ENCODE measurements at regions not wholly inside any gene's neighbourhood (a gene's known extent, or its start where the extent isn't known, plus 50 kb on each side); places are given as distances from the start of the nearest gene placed in this dataset.

DNA sequence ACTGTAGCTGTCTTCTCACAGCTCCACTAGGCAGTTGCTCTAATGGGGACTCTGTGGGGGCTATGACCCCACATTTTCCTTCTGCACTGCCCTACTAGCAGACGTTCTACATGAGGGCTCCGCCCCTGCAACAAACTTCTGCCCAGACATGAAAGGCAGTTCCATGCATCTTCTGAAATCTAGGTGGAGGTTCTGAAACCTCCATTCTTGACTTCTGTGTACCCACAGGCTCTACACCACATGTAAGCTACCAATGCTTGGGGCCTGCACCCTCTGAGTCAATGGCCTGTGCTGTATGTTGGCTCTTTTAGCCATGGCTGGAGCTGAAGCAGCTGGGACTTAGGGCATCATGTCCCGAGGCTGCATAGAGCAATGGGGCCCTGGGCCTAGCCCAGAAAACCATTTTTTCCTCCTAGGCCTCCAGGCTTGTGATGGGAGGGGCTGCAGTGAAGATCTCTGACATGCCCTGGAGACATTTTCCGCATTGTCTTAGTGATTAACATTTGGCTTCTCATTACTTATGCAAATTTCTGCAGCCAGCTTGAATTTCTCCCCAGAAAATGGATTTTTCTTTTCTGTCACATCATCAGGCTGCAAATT lies 123.0 kb downstream of the MYCN start:
- Mint-ChIP-seq H3K4me3 (ENCODE audit: unreplicated experiment) (no peak overlapping the region), H3K9me3 (ENCODE audit: unreplicated experiment) (peaks cover 8% of the 10 kb centered on the region), H3K27me3 (ENCODE audit: unreplicated experiment) (no peaks in the 10 kb centered on the region), H3K27ac (ENCODE audit: unreplicated experiment) (no peak overlapping the region), H3K36me3 (ENCODE audit: low read depth, unreplicated experiment) (peaks cover 12% of the 10 kb centered on the region), H3K4me1 (ENCODE audit: unreplicated experiment) (no peaks in the 10 kb centered on the region)
- no peak for DNase-seq (ENCODE audit: low spot score)
- TF ChIP-seq, protein P1, sequence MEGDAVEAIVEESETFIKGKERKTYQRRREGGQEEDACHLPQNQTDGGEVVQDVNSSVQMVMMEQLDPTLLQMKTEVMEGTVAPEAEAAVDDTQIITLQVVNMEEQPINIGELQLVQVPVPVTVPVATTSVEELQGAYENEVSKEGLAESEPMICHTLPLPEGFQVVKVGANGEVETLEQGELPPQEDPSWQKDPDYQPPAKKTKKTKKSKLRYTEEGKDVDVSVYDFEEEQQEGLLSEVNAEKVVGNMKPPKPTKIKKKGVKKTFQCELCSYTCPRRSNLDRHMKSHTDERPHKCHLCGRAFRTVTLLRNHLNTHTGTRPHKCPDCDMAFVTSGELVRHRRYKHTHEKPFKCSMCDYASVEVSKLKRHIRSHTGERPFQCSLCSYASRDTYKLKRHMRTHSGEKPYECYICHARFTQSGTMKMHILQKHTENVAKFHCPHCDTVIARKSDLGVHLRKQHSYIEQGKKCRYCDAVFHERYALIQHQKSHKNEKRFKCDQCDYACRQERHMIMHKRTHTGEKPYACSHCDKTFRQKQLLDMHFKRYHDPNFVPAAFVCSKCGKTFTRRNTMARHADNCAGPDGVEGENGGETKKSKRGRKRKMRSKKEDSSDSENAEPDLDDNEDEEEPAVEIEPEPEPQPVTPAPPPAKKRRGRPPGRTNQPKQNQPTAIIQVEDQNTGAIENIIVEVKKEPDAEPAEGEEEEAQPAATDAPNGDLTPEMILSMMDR (IDR thresholded peaks at IDR 0.05; ENCODE audit: unreplicated experiment) = no peak

DNA sequence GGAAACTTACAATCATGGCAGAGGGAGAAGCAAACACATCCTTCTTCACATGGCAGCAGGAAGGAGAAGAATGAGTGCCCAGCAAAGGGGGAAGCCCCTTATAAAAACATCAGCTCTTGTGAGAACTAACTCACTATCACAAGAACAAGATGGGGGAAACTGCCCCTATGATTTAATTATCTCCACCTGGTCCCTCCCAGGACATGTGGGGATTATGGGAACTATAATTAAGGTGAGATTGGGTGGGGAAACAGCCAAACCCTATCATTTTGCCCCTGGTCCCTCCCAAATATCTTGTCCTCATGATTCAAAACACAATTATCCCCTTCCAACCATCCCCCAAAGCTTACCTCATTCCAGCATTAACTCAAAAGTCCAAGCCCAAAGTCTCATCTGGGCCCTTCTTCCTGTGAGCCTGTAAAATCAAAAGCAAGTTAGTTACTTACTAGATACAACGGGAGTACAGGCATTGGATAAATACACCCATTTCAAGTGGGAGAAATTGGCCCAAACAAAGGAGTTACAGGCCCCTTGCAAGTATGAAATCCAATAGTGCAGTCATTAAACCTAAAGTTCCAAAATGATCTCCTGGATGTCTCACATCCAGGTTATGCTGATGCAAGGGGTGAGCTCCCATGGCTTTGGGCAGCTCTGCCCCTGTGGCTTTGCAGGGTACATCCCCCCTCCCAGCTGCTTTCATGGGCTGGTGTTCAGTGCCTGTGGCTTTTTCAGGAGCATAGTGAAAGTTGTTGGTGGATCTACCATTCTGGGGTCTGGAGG lies 122.3 kb downstream of the MYCN start:
- Mint-ChIP-seq H3K4me1 (ENCODE audit: unreplicated experiment) (no peaks in the 10 kb centered on the region), H3K36me3 (ENCODE audit: low read depth, unreplicated experiment) (peaks cover 12% of the 10 kb centered on the region), H3K4me3 (ENCODE audit: unreplicated experiment) (no peak overlapping the region), H3K27ac (ENCODE audit: unreplicated experiment) (no peak overlapping the region), H3K9me3 (ENCODE audit: unreplicated experiment) (peaks cover 8% of the 10 kb centered on the region), H3K27me3 (ENCODE audit: unreplicated experiment) (no peaks in the 10 kb centered on the region)
- TF ChIP-seq, protein P1 (IDR thresholded peaks at IDR 0.05; ENCODE audit: unreplicated experiment) = no peak
- DNase-seq (ENCODE audit: low spot score) = no peak

DNA sequence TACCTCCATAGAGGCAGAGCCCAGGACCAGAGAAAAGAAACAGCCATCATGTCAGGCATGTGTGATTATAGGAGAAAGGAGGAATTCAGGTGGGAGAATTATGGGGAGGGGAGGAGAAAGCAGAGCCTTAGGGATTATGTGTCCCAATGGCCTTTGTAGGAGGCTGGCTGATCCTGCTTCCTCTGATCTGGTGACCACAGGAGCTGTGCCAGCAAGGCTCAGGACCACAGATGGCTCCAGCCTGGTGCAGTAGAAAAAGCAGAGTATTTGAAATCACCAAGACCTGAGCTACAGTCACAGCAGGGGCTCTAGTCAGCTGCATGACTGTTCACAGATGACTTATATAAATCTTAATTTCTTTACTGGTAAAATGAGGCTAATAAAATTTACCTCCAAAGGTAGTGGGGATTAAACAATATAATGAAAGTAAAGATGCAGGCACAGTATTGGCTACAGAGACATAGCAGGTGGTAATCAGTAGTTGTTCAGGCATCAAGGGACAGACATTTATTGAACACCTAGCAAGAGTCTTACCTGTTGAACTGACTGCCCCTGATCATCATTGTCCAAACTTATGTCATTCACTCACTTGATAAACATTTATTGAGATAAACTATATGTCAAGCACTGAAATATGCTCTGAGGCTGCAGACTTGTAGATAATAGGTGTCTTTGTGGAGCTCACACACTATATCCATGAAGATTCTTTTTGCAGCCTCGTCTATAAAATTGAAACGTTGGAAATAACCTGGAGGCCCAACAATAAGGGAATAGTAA lies 121.3 kb downstream of the MYCN start:
- Mint-ChIP-seq H3K27ac (ENCODE audit: unreplicated experiment) (no peak overlapping the region), H3K27me3 (ENCODE audit: unreplicated experiment) (no peaks in the 10 kb centered on the region), H3K4me1 (ENCODE audit: unreplicated experiment) (no peaks in the 10 kb centered on the region), H3K9me3 (ENCODE audit: unreplicated experiment) (peaks cover 8% of the 10 kb centered on the region), H3K4me3 (ENCODE audit: unreplicated experiment) (no peak overlapping the region), H3K36me3 (ENCODE audit: low read depth, unreplicated experiment) (peaks cover 12% of the 10 kb centered on the region)
- DNase-seq (ENCODE audit: low spot score) = no peak
- TF ChIP-seq, protein P1 (IDR thresholded peaks at IDR 0.05; ENCODE audit: unreplicated experiment) = no peak

DNA sequence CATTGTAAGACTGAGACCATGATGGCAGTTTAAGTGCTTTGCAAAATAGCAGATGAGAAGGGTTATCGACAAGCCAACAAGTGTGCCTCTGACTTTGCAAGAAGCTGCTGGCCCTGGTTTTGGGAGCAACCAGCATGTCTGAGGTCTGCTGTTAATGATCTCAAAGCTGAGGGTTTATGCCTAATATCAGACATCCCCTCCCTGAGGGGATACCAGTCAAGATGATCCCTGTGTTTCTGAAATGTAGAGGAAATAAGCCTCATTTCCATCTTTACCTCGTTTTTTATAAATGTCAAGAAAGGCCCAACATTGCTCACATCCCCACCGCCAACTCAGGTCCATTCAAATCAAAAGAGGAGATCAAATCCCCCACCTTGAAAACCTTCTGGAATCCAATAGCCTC lies 120.6 kb downstream of the MYCN start:
- H3K27ac Mint-ChIP-seq (ENCODE audit: unreplicated experiment) = no peak overlapping the region
- no peaks in the 10 kb centered on the region for H3K27me3 Mint-ChIP-seq (ENCODE audit: unreplicated experiment)
- TF ChIP-seq, protein P1 (IDR thresholded peaks at IDR 0.05; ENCODE audit: unreplicated experiment) = no peak
- no peak overlapping the region for H3K4me3 Mint-ChIP-seq (ENCODE audit: unreplicated experiment)
- DNase-seq (ENCODE audit: low spot score) = no peak
- peaks cover 8% of the 10 kb centered on the region for H3K9me3 Mint-ChIP-seq (ENCODE audit: unreplicated experiment)
- peaks cover 4% of the 10 kb centered on the region for H3K4me1 Mint-ChIP-seq (ENCODE audit: unreplicated experiment)
- H3K36me3 Mint-ChIP-seq (ENCODE audit: low read depth, unreplicated experiment) = peaks cover 12% of the 10 kb centered on the region

Measured in endothelial cell (in vitro differentiated cells).